NCI-H2107 (cell line): ENCODE measurements at regions not wholly inside any gene's neighbourhood (a gene's known extent, or its start where the extent isn't known, plus 50 kb on each side); places are given as distances from the start of the nearest gene placed in this dataset.
"Not testable (repeated sequence)": the region's sequence is repeated elsewhere in the genome, so short reads cannot be mapped to it uniquely, and the experiment has no call there.

Source experiments
- DNase-seq: peaks from one replicate; lab custom pipeline; 2025; lab: John Stamatoyannopoulos, UW

- no peak for DNase-seq
Measured at GRCh38 chr10:108346066-108346465, 1181.6 kb upstream of the SORCS1 start.

GRCh38 chr10:108338146-108338545 is 1173.6 kb upstream of the SORCS1 start:
- DNase-seq, result no peak

- no peak for DNase-seq
Measured at GRCh38 chr10:108336836-108337235, 1172.3 kb upstream of the SORCS1 start.

GRCh38 chr10:108327706-108328105 is 1163.2 kb upstream of the SORCS1 start:
- DNase-seq, result no peak

- no peak for DNase-seq
Measured at GRCh38 chr10:108323274-108323798, 1158.8 kb upstream of the SORCS1 start.

GRCh38 chr10:108319434-108320222 is 1155.1 kb upstream of the SORCS1 start:
- DNase-seq, result no peak

- DNase-seq, result not testable (repeated sequence)
Measured at GRCh38 chr10:108315636-108316035, 1151.1 kb upstream of the SORCS1 start.

GRCh38 chr10:108307925-108308312 is 1143.4 kb upstream of the SORCS1 start:
- no peak for DNase-seq

GRCh38 chr10:108307250-108307924 is 1142.9 kb upstream of the SORCS1 start:
- no peak for DNase-seq

GRCh38 chr10:108303149-108303548 is 1138.6 kb upstream of the SORCS1 start:
- DNase-seq, result no peak

GRCh38 chr10:108301002-108301401 is 1136.5 kb upstream of the SORCS1 start:
- DNase-seq, result no peak

GRCh38 chr10:108290823-108291222 is 1126.3 kb upstream of the SORCS1 start:
- DNase-seq, result no peak

GRCh38 chr10:108275895-108276685 is 1111.6 kb upstream of the SORCS1 start:
- no peak for DNase-seq

GRCh38 chr10:108260383-108260906 is 1095.9 kb upstream of the SORCS1 start:
- no peak for DNase-seq

GRCh38 chr10:108254089-108254488 is 1089.6 kb upstream of the SORCS1 start:
- DNase-seq, result no peak

GRCh38 chr10:108252771-108253170 is 1088.3 kb upstream of the SORCS1 start:
- DNase-seq, result no peak

- DNase-seq, result no peak
Measured at GRCh38 chr10:108250936-108251620, 1086.6 kb upstream of the SORCS1 start.

- DNase-seq, result no peak
Measured at GRCh38 chr10:108249940-108250339, 1085.4 kb upstream of the SORCS1 start.

GRCh38 chr10:108244443-108245228 is 1080.1 kb upstream of the SORCS1 start:
- no peak for DNase-seq

GRCh38 chr10:108241166-108241565 is 1076.7 kb upstream of the SORCS1 start:
- no peak for DNase-seq

- DNase-seq, result no peak
Measured at GRCh38 chr10:108238261-108238660, 1073.8 kb upstream of the SORCS1 start.
